HG03045 (cell line): ENCODE measurements at regions not wholly inside any gene's neighbourhood (a gene's known extent, or its start where the extent isn't known, plus 50 kb on each side); places are given as distances from the start of the nearest gene placed in this dataset.

Experiments
- ATAC-seq: cut with Tn5 transposase; IDR thresholded peaks from one replicate; pipeline ENCODE4 v1.9.1; 2021; ENCODE audit warnings: mild to moderate bottlenecking, moderate library complexity; ENCODE audit not compliant: unreplicated experiment

- no peak for ATAC-seq
Measured at GRCh38 chr21:27764056-27764455, 797.2 kb upstream of the ADAMTS5 start.

- no peak for ATAC-seq
Measured at GRCh38 chr21:27761623-27762022, 794.7 kb upstream of the ADAMTS5 start.

- no peak for ATAC-seq
Measured at GRCh38 chr21:27759820-27760219, 792.9 kb upstream of the ADAMTS5 start.

- ATAC-seq: no peak
Measured at GRCh38 chr21:27759091-27759659, 792.3 kb upstream of the ADAMTS5 start.

- no peak for ATAC-seq
Measured at GRCh38 chr21:27756191-27756590, 789.3 kb upstream of the ADAMTS5 start.

GRCh38 chr21:27743971-27744564, 777.2 kb upstream of the ADAMTS5 start:
- no peak for ATAC-seq

GRCh38 chr21:27741736-27742135, 774.8 kb upstream of the ADAMTS5 start:
- no peak for ATAC-seq

- no peak for ATAC-seq
Measured at GRCh38 chr21:27740084-27740483, 773.2 kb upstream of the ADAMTS5 start.

GRCh38 chr21:27739187-27739586, 772.3 kb upstream of the ADAMTS5 start:
- ATAC-seq: no peak

GRCh38 chr21:27735699-27736098, 768.8 kb upstream of the ADAMTS5 start:
- no peak for ATAC-seq

GRCh38 chr21:27734146-27734545, 767.3 kb upstream of the ADAMTS5 start:
- no peak for ATAC-seq

- no peak for ATAC-seq
Measured at GRCh38 chr21:27725916-27726315, 759.0 kb upstream of the ADAMTS5 start.

GRCh38 chr21:27722095-27722494, 755.2 kb upstream of the ADAMTS5 start:
- no peak for ATAC-seq

GRCh38 chr21:27721675-27722074, 754.8 kb upstream of the ADAMTS5 start:
- no peak for ATAC-seq

GRCh38 chr21:27719226-27719625, 752.3 kb upstream of the ADAMTS5 start:
- no peak for ATAC-seq

GRCh38 chr21:27715131-27715530, 748.2 kb upstream of the ADAMTS5 start:
- ATAC-seq: no peak

GRCh38 chr21:27713154-27714109, 746.5 kb upstream of the ADAMTS5 start:
- no peak for ATAC-seq

- ATAC-seq: no peak
Measured at GRCh38 chr21:27704567-27705166, 737.8 kb upstream of the ADAMTS5 start.

GRCh38 chr21:27703791-27704190, 736.9 kb upstream of the ADAMTS5 start:
- ATAC-seq: no peak

GRCh38 chr21:27700974-27701614, 734.2 kb upstream of the ADAMTS5 start:
- ATAC-seq: no peak

GRCh38 chr21:27695246-27695645, 728.4 kb upstream of the ADAMTS5 start:
- no peak for ATAC-seq
